NCI-H187 treated with DMSO at 0.1 percent for 48 hours (cell line): ENCODE measurements at regions not wholly inside any gene's neighbourhood (a gene's known extent, or its start where the extent isn't known, plus 50 kb on each side); places are given as distances from the start of the nearest gene placed in this dataset.

Experiments
- DNase-seq: peaks from one replicate; lab custom pipeline; 2025; lab: John Stamatoyannopoulos, UW

DNA sequence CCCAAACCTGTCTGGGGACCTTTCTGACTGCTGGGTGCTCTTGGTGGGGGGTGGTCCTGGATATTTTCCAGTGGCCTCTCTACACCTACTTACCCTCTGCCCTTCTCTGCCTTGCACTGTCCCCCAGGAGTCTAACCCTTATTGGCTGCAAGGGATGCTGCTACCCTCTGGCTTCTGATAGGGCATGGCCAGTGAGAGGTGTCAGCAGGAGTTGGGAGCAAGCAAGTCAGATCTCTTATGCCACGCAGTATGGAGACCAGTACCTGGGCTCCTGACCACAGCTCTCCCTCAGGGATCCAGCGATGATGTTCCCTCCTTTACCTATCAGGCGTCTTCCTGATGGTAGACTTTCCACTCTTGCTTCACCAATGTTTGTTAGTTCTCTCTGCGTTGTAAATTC lies 373.7 kb downstream of the SOCS6 start:
- DNase-seq, result no peak

DNA sequence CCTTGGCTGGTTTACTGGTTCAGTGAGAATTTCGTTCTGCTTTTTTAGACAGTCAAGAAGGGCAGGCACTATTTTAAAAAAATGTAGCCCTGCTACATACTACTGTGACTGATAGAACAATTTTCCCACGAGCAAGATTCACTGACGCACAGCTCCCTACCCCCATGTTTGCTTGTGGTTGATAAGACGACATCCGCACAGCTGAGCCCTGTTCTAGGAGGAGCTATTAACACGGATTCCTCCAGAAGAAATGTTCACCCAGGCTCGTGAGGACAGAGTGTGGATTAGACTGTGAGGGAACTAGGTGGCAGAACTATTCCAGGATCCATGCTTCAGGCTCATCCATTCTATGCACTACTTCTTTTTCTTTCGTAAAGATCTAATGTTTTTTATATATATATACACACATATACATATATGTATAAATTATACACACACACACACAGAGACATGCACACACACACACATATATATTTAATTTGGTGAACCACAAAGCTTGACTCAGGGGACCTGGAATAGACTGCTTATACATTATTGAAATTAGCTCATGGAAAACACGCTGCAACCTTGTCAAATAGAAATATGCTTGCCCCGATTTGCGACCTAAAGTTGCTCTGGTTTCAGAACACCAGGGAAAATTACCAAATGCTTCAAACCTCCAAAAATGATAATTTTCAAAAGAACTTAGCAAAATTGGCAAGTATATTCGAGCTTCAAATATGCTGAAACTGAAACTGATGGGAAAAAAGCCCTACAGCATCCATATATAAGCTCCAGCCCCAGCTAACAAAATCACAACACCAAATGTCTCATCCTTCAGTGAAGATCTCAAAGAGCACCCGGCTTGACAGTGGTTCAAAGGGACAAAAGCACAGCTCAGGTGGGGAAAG lies 370.4 kb downstream of the SOCS6 start:
- no peak for DNase-seq

- no peak for DNase-seq
Observed at GRCh38 chr18:70653671-70654070, 364.8 kb downstream of the SOCS6 start.

GRCh38 chr18:70650878-70651277 lies 362.0 kb downstream of the SOCS6 start:
- no peak for DNase-seq

DNA sequence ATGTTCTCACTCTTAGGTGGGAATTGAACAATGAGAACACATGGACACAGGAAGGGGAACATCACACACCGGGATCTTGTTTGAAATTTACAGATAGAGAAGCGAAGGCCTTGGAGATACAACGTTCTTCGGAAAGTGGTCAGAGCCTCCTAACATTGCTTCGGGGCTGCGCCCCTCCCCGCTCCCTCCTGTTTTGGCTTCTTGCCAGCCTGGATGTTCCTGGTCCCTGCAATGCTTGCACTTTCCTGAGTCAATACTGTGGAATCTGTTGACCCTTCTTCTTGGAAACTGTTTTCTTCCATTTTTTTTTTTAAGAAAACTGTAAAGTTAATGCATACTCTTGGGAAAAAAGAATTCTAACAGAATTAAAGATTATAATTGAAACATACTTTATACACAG lies 360.8 kb downstream of the SOCS6 start:
- no peak for DNase-seq

- DNase-seq, result no peak
Observed at GRCh38 chr18:70645971-70646370, 357.1 kb downstream of the SOCS6 start.

DNA sequence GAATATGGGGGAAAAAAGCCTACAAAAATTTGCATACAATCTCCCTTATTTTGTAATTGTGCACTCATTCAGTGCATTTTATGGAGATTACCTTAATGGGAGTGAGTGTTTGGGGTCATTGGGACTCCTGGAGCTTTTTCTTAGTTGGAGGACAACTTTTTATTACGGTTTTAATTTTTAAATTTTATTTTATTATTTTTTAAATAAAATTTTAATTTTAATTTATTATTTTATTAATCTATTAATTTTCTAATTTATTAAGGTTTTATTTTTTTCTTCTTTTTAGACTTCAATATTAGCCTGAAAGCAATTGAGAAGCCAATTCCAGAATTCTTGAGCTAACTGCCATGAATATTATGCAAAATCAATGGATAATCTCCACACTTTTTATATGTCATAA lies 355.0 kb downstream of the SOCS6 start:
- DNase-seq, result no peak

DNA sequence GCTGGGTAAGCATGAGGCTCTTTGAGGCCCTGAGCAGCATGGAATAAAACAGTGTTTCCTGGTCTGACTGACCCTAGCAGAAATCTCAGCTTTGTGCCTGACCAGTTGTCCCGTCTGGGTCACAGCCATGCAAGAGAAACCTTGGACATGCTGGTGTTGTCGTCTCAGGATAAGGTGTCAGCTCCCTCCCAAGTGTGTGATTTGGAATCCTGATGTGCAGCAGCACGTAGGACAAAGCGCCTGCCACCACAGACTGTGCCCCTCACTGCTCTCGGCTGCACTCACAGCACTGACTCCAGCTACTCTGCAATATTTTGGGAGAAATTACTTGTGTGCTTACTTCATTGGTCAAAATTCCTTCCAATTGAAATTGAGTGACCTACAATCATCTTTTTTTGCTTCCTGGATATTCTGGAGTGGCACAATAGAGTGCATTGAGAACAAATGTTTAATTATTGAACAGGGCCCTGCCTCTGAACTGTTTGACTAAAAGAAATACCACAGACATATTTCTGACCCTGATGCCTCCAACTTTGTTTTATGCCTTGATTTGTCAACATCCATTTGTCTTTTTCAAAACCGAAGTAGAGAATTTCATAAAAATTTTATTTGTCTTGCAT lies 352.4 kb downstream of the SOCS6 start:
- no peak for DNase-seq

DNA sequence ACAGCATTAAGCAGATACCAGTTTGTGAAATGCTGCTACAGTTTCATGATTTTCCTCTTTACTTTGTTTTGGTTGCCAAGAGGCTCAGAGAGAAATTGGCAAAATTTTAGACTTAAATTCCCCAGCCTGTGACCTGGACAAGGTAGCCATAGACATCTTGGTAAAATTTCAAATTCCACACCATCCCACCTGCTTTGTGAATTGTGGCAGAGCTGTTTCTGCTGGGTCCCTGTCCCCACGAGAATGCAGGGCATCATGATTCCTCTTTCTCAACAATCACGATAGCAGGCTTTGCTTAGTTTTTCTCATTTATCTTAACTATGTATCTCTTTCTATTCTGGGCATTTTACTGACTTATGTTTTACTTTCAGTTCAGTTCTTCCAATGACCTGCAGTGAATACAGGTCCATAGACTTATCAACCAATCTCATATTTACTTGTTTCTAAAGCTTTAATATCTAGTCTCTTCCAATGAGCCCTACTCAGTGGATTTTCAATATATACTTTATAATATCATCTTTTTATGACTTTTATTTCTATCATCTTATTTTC lies 351.6 kb downstream of the SOCS6 start:
- DNase-seq, result no peak

- DNase-seq, result no peak
Observed at GRCh38 chr18:70636991-70637390, 348.1 kb downstream of the SOCS6 start.

DNA sequence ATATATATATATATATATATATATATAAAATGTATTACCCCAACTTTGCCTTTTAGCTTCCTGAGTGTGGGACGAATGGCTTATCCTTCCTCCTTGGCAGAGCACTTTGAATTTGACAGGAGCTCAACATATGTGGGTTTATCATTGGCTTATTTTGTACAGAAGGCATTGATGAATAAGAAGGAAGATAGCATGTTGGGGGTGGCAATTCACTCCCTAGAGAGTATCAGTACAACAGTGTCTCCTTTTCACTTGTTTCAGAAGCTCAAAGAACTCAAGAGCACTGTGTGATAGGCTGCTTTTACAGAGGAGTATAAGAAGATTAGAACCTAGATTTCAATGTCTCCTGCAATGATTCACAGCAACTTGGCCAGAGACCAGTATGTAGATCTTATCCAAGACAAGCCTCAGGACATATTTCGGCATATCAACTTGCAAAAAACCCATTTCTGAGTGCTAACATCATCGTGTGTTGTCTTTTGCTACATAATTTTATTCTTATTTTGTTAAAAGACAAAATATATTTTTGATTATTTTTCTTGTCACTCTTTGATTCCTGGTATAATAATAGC lies 345.8 kb downstream of the SOCS6 start:
- DNase-seq, result no peak

GRCh38 chr18:70627182-70627802 lies 338.4 kb downstream of the SOCS6 start:
- DNase-seq, result no peak

DNA sequence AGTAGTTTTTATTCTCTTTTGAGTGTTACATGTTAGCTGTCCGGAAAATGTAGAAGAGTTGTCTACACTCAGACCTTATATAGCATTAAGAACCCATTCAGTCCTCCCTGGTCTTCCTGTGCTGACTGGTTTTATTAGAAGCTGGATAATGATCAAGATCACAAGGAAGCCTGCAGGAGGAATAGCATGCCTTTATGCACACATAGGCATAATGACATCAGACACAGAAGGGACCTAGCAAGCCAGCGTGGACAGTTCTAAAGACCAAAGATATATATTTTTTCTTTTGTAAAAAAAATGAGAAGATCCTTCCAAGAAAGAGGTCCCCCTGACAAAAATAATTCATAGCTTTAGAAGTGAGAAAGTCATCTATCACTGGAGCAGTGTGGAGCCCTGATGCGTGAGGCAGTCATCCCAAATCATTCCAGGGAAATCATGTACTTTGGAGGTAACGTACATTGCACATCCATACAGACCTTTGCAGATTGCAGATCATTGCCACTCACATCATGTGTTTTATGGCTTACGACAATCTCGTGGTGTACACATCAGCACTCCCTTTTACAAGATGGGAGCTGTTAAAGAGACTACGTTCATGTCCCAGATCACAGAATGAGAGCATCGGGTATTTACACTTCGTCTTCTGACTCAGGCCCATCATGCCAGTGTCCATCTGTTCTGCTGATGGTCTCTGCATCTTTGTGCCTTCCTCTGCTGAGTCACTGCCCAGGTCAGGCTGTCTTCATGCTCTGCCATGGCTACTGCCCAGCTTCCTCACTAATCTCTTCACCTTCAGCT lies 334.0 kb downstream of the SOCS6 start:
- DNase-seq, result no peak

DNA sequence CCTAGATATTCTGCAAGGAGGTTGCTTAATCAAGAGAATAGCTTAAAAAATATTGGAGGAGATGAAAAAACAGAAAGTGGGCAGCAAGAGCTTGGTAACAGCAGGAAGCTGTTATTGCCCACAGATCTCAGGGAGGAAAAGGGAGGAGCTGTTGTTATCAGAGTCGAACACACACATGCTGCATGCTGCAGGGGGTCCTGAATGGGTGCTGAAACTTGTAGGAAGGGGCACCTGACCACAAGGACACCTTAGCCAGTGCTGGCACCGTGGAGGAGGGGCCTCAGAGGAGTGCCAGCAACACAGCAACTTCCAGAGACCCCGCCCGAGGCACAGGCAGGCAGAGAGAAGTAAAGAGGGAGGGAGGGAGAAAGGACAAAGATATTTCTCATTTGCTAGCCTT lies 332.9 kb downstream of the SOCS6 start:
- DNase-seq, result no peak

- no peak for DNase-seq
Observed at GRCh38 chr18:70620837-70621612, 332.2 kb downstream of the SOCS6 start.

DNA sequence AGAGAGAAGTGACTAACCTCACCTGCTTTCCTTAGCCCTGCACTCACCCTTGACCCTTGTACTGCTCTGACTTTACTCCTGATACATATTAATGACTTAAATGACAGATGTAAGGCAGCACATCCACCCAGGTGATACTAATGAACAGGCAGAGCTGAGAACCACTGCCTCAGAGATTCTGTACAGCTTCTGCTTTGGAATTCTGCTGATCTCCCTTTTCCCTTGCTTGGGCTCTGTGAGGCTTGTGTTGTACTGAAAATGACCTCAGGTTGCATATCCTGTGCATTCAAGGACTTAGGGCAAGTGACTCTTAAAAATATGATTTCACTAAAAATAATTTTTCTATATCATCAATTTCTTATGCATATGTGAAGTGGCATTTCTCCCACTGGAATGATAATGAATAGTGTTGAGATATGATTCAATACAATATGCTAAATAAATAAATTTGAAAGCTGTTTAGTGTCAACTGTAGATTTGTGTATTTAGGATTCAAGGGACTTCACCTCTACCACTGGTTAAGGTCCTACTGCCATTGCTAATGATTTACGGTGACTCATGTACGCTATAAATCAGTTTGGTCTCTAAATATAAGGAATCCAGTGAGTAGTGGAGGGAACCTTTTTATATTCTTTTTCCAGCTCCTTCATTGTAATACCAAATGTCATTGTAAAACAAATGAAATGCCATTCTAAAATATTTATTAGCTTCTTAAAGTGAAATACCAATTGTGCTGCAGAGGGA lies 328.3 kb downstream of the SOCS6 start:
- DNase-seq, result no peak

DNA sequence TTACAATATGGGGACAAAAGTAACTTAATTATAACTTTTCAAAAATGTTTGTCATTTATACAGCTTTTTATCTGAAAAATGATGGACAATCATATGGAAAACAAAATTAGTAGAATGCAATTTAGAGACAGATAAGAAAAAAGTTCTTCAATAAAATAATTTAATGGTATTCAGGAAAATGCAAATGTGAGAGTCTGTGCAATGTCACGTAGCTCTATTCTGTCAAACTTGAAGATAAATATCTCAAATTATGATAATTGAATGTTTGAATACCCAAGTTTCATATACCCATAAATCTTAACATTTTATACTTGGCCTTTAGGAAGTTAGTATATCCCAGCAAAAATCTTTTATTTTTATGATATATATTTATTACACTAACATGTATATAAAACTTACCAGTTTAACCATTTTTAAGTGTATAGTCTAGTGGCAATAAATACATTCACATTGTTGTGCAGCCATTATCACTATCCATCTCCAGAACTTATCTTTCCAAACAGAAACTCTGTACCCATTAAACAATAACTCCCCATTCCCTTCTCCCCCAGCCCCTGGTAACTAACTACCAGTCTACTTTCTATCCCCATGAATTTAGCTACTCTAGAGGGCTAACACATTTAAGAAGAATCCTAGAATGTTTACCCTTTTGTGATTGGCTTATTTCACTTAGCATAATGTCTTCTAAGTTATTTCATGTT lies 311.5 kb downstream of the SOCS6 start:
- DNase-seq, result no peak

GRCh38 chr18:70598406-70598805 lies 309.6 kb downstream of the SOCS6 start:
- DNase-seq, result no peak

GRCh38 chr18:70582981-70583380 lies 294.1 kb downstream of the SOCS6 start:
- no peak for DNase-seq

GRCh38 chr18:70578480-70578879 lies 289.6 kb downstream of the SOCS6 start:
- DNase-seq, result no peak
